ENCODE measurements at regions not wholly inside any gene's neighbourhood (a gene's known extent, or its start where the extent isn't known, plus 50 kb on each side); places are given as distances from the start of the nearest gene placed in this dataset.

DNA sequence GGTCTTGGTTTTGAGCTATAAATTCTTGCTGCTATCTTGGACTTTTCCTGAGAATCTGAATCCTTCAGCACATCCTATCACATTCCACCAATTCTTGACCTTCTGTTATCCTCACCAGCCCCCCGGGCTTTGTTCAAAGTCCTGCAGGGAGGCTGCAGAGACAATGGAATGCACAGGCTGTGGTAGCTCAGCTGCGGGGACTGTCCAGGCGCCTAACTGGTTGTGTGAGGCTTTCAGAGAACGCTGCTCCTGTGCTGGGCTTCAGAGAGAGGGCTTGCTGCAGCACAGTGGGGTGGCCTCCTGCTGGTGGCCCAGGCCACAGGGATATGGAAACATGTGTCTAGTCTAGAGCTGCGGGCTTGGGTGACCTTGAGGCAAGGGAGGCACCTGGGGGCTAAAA is 196.3 kb upstream of the GATB start:
- peaks cover 8% of the 10 kb centered on the region for H3K27me3 Mint-ChIP-seq (ENCODE audit: low read depth)
- no peaks in the 10 kb centered on the region for H3K36me3 Mint-ChIP-seq (ENCODE audit: low read depth)
- H3K4me3 Mint-ChIP-seq: no peak overlapping the region
- no peak overlapping the region for H3K27ac Mint-ChIP-seq
- H3K4me1 Mint-ChIP-seq: peaks cover 45% of the 10 kb centered on the region
- TF ChIP-seq, protein P1, sequence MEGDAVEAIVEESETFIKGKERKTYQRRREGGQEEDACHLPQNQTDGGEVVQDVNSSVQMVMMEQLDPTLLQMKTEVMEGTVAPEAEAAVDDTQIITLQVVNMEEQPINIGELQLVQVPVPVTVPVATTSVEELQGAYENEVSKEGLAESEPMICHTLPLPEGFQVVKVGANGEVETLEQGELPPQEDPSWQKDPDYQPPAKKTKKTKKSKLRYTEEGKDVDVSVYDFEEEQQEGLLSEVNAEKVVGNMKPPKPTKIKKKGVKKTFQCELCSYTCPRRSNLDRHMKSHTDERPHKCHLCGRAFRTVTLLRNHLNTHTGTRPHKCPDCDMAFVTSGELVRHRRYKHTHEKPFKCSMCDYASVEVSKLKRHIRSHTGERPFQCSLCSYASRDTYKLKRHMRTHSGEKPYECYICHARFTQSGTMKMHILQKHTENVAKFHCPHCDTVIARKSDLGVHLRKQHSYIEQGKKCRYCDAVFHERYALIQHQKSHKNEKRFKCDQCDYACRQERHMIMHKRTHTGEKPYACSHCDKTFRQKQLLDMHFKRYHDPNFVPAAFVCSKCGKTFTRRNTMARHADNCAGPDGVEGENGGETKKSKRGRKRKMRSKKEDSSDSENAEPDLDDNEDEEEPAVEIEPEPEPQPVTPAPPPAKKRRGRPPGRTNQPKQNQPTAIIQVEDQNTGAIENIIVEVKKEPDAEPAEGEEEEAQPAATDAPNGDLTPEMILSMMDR (IDR thresholded peaks at IDR 0.05; ENCODE audit: unreplicated experiment in 3 of 3): no peak
- no peaks in the 10 kb centered on the region for H3K9me3 Mint-ChIP-seq

DNA sequence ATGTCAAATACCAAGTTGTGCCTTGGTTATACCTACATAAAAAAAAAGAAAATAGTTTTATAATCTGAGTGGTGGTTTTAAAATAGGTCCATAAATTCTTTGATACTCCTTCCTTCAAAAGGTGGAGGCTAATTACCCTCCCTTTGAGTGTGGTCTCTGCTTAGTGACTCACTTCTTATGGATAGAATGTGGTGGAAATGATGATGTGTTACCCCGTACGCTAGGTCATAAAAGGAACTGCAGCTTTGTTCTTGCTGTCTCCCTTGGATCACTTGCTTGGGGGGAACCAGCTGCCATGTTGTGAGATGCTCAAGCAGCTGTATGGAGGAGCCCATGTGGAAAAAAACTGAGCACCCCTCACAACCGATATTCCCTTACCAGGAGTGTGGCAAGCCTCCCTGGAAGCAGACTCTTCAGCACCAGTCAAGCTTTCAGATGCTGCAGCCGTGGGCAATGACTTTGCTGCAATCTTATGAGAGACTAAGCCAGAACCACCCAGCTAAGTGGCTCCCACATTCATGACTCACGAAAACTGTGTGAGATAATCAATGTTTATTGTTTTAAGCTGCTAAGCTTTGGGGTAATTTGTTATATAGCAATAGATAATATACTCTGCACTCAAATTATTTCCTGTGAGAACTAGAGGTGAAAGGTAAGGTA is 195.0 kb upstream of the GATB start:
- peaks cover 8% of the 10 kb centered on the region for H3K27me3 Mint-ChIP-seq (ENCODE audit: low read depth)
- H3K27ac Mint-ChIP-seq: no peak overlapping the region
- H3K9me3 Mint-ChIP-seq: no peaks in the 10 kb centered on the region
- no peaks in the 10 kb centered on the region for H3K36me3 Mint-ChIP-seq (ENCODE audit: low read depth)
- H3K4me3 Mint-ChIP-seq: no peak overlapping the region
- TF ChIP-seq, protein P1 (IDR thresholded peaks at IDR 0.05; ENCODE audit: unreplicated experiment in 3 of 3): no peak
- H3K4me1 Mint-ChIP-seq: peaks cover 32% of the 10 kb centered on the region

DNA sequence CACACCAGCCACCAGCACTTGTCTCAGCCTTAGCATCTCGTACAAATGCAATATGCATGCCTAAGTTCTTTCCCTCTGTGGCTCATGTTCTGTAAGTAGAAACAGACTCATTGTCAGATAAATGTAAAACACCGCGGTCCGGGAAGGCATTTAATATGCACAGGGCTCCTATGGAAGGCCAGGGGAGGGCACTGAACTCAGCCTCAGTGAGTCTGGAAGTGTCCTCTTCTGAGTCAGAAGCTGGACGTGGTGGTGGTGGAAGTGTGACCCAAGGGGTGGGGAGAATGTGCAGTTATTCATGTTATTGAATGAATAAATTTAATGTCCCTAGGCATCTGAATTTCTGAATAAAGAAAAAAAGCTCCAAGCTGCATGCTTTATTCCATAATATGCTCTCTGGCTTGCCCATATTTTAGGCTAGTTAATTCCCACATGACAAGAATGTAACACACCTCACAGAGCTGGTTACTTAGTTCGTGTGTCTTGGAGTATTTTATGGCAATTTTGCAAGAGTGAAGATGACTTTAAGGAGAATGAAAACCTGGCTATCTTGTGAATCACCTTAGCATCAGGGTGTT is 193.1 kb upstream of the GATB start:
- TF ChIP-seq, protein P1 (IDR thresholded peaks at IDR 0.05; ENCODE audit: unreplicated experiment in 3 of 3): no peak

DNA sequence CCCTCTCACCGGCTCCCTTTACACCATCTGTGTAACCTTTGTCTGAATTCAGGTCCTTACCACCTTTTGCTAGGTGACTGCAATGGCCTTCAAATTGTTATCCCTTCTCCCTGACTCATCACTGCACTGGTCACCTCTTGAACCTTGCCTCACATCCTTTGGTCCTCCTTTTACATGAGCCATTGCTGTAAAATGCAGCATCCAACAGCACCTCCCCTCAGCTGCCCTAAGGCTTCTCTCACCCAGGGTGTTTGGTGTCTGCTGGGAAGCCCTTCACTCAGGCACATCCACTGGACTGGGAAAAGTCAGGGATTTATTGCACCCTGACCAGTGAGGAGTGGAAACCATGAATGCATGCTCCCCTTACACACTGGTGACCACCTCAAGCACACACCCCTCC is 192.5 kb upstream of the GATB start:
- TF ChIP-seq, protein P1 (IDR thresholded peaks at IDR 0.05; ENCODE audit: unreplicated experiment in 3 of 3): no peak
- Mint-ChIP-seq H3K27ac (no peak overlapping the region), H3K4me1 (peaks cover 24% of the 10 kb centered on the region), H3K27me3 (ENCODE audit: low read depth) (peaks cover 8% of the 10 kb centered on the region), H3K9me3 (peaks cover 4% of the 10 kb centered on the region), H3K4me3 (no peak overlapping the region), H3K36me3 (ENCODE audit: low read depth) (no peaks in the 10 kb centered on the region)

More for the DNA sequence above, 193.1 kb upstream of the GATB start:
- Mint-ChIP-seq H3K36me3 (ENCODE audit: low read depth) (no peaks in the 10 kb centered on the region), H3K4me1 (peaks cover 24% of the 10 kb centered on the region), H3K9me3 (peaks cover 4% of the 10 kb centered on the region), H3K4me3 (no peak overlapping the region), H3K27ac (no peak overlapping the region), H3K27me3 (ENCODE audit: low read depth) (peaks cover 8% of the 10 kb centered on the region)

DNA sequence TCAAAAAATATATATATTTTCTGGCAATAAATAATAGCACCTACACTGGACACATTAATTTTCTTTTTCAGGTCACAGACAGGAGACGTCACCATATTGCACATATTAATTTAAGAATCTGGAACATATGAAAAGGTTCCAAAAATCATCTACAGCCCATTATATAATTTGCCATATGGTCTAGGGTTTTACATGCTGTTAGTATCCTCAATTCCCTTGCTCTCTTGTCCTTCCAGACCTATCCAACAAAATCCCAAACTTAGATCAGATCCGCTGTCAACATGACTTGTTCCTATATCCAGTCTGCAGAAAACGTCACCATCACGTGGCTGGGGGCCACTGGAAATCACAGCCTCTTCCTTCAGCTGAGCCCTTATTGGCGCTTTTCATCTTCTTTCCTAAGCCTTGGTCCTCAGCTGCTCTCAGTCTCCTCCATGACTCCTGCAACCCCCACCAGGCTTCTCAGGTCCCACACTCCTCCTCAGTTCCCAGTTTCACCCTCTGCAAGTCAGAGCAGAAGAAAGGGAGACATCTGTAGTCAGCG is 192.0 kb upstream of the GATB start:
- Mint-ChIP-seq H3K4me3 (no peak overlapping the region), H3K27ac (no peak overlapping the region), H3K27me3 (ENCODE audit: low read depth) (peaks cover 8% of the 10 kb centered on the region)

More for the DNA sequence above, 192.0 kb upstream of the GATB start:
- Mint-ChIP-seq H3K36me3 (ENCODE audit: low read depth) (no peaks in the 10 kb centered on the region), H3K4me1 (peaks cover 22% of the 10 kb centered on the region), H3K9me3 (peaks cover 7% of the 10 kb centered on the region)
- TF ChIP-seq, protein P1 (IDR thresholded peaks at IDR 0.05; ENCODE audit: unreplicated experiment in 3 of 3): no peak

Data from nephron (organoid).